Upper lobe of right lung (tissue), 1 donor: ENCODE measurements at regions not wholly inside any gene's neighbourhood (a gene's known extent, or its start where the extent isn't known, plus 50 kb on each side); places are given as distances from the start of the nearest gene placed in this dataset.

Experiments
- ATAC-seq: fragments of 200-7000 bp; cut with Tn5 transposase; one replicate; pipeline ENCODE4 v1.9.1; 2020; ENCODE audit warnings: mild to moderate bottlenecking, moderate library complexity
- DNase-seq: peaks from one replicate; pipeline ENCODE4 v3.0.0-alpha.2; 2020
- H3K27ac ChIP-seq: fragments of 200-600 bp; one replicate; pipeline ENCODE4 v1.8.0; 2022
- H3K27me3 ChIP-seq: fragments of 200-600 bp; one replicate; pipeline ENCODE4 v1.8.0; 2022; ENCODE audit warnings: mild to moderate bottlenecking
- H3K36me3 ChIP-seq: fragments of 200-600 bp; one replicate; pipeline ENCODE4 v1.8.0; 2022
- H3K4me1 ChIP-seq: fragments of 200-600 bp; one replicate; pipeline ENCODE4 v1.8.0; 2022
- H3K4me3 ChIP-seq: fragments of 200-600 bp; one replicate; pipeline ENCODE4 v1.8.0; 2022; ENCODE audit warnings: mild to moderate bottlenecking
- H3K9me3 ChIP-seq: fragments of 200-600 bp; one replicate; pipeline ENCODE4 v1.8.0; 2022
- intact Hi-C: fragments of 100-400 bp; cut with DNase I; formaldehyde crosslinking; loops from one replicate; pipeline ENCODE4 v1.11.0; 2022
- TF ChIP-seq, protein P1 (sequence below): fragments of 200-600 bp; IDR thresholded peaks from one replicate; pipeline ENCODE4 v1.8.0; 2022; ENCODE audit warnings: antibody characterized with exemption
- donor health status: DM: no; HTN: yes; CAD: no; lungs with severe emphysema.

DNA sequence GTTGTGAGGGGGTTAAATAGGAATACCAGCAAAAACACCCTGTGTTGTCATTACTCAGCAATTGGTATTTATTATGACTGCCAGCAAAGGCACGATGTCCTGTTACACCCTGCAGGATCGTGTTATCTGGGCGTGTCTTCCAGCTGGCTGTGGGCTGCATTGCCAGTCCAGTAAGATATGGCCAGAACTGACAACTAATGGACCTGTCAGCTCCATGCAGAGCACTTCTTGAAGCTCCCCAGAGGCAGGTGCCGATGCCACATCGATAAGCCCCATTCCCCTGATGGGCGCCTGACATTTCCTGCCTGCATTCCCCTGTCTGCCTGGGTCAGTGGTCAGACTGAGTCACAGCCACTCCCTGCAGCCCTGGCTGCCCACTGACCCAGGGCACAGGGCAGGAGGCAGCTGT is 79.7 kb upstream of the RASGRF1 start:
- DNase-seq: no peak
- H3K27ac ChIP-seq: no peak overlapping the region
- peaks cover 3% of the 10 kb centered on the region for H3K4me1 ChIP-seq
- TF ChIP-seq, protein P1, sequence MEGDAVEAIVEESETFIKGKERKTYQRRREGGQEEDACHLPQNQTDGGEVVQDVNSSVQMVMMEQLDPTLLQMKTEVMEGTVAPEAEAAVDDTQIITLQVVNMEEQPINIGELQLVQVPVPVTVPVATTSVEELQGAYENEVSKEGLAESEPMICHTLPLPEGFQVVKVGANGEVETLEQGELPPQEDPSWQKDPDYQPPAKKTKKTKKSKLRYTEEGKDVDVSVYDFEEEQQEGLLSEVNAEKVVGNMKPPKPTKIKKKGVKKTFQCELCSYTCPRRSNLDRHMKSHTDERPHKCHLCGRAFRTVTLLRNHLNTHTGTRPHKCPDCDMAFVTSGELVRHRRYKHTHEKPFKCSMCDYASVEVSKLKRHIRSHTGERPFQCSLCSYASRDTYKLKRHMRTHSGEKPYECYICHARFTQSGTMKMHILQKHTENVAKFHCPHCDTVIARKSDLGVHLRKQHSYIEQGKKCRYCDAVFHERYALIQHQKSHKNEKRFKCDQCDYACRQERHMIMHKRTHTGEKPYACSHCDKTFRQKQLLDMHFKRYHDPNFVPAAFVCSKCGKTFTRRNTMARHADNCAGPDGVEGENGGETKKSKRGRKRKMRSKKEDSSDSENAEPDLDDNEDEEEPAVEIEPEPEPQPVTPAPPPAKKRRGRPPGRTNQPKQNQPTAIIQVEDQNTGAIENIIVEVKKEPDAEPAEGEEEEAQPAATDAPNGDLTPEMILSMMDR: no peak
- H3K4me3 ChIP-seq: no peak overlapping the region
- no peaks in the 10 kb centered on the region for H3K9me3 ChIP-seq
- ATAC-seq: no peak
- peaks cover 10% of the 10 kb centered on the region for H3K27me3 ChIP-seq
- H3K36me3 ChIP-seq: no peaks in the 10 kb centered on the region
- intact Hi-C loops: no loop called here

DNA sequence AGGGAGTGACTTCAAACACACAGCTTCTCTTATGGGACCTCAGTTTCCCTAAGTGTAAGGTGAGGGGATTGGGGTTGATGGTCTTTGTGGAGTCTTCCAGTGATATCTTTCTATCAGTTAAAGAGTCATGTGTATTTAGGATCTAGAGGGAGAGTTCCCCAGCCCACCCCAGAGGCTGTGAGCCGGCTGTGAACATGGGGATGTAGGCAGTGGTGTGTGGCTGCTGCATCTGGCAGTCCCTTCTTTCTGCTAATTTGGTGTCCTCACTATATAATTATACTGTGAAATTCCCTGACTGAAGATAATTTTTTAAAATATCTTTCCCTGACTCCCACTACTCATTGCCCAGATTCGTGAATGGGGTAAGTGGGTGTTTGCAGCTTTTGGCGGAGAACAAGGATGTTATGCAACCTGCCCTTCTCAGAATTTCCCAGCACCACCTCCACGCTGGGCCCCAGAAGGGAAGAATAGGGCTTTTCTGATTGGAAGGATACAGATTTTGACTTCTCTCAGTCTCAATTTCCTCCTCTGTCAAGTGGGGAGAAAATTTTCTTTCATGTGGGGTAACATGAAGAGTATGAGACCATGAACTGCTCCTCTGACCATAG is 79.0 kb upstream of the RASGRF1 start:
- Histone ChIP-seq H3K27ac (no peak overlapping the region), H3K9me3 (no peaks in the 10 kb centered on the region), H3K36me3 (no peaks in the 10 kb centered on the region), H3K4me1 (peaks cover 3% of the 10 kb centered on the region), H3K27me3 (peaks cover 10% of the 10 kb centered on the region), H3K4me3 (no peak overlapping the region)
- TF ChIP-seq, protein P1: no peak
- intact Hi-C loops: no loop called here
- ATAC-seq: peak; percentile 8
- DNase-seq: no peak

DNA sequence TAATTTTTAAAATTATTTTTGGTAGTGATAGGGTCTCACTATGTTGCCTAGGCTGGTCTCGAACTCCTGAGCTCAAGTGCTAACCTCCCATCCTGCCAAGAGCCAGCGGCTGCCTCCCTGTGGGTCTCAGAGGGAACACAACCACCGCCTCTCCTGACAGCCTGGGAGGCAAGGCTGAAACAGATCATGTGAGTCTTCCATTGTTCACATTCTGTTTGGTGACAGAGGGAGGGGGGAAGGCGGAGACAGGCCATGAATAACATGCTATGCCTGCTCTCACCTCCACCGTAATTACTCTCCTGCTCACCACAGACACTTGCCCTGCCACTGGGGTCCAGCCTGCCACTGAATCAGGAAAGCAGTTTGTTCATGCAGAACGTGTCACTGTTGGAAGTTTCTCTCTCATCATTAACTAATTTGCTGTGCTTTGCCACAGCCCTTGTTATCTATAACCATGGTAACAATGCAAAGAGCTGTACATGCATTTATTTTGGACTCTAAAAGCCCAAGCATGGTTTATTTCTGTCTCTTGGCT is 78.4 kb upstream of the RASGRF1 start:
- H3K27ac ChIP-seq: no peak overlapping the region
- TF ChIP-seq, protein P1: no peak
- peaks cover 3% of the 10 kb centered on the region for H3K4me1 ChIP-seq
- no peak for DNase-seq
- no peak for ATAC-seq
- peaks cover 10% of the 10 kb centered on the region for H3K27me3 ChIP-seq
- no peaks in the 10 kb centered on the region for H3K36me3 ChIP-seq
- H3K9me3 ChIP-seq: no peaks in the 10 kb centered on the region
- no peak overlapping the region for H3K4me3 ChIP-seq
- intact Hi-C loops: no loop called here

DNA sequence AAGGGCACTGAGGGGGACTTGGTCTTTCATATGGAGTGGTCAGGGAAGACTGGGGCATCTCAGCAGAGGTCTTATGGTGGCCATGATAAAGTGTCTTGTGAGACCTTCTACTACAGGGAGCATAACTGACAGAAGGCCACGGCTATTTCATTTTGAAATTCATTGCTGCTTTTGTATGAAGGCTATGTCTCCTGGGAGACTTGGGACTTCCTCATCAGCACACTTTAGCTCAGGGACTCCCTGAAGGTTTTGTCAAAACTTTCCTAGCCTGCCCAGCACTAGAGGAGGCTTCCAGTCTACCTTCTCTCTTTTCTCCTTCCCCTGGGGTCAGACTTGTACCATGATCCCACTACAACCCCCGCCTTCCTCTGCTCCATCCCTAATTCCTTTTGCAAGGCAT is 77.2 kb upstream of the RASGRF1 start:
- no peaks in the 10 kb centered on the region for H3K9me3 ChIP-seq
- DNase-seq: no peak
- no peaks in the 10 kb centered on the region for H3K36me3 ChIP-seq
- no peak for ATAC-seq
- H3K4me3 ChIP-seq: no peak overlapping the region
- H3K4me1 ChIP-seq: peaks cover 3% of the 10 kb centered on the region
- intact Hi-C loops: no loop called here
- TF ChIP-seq, protein P1: no peak
- no peak overlapping the region for H3K27ac ChIP-seq
- H3K27me3 ChIP-seq: peaks cover 10% of the 10 kb centered on the region

DNA sequence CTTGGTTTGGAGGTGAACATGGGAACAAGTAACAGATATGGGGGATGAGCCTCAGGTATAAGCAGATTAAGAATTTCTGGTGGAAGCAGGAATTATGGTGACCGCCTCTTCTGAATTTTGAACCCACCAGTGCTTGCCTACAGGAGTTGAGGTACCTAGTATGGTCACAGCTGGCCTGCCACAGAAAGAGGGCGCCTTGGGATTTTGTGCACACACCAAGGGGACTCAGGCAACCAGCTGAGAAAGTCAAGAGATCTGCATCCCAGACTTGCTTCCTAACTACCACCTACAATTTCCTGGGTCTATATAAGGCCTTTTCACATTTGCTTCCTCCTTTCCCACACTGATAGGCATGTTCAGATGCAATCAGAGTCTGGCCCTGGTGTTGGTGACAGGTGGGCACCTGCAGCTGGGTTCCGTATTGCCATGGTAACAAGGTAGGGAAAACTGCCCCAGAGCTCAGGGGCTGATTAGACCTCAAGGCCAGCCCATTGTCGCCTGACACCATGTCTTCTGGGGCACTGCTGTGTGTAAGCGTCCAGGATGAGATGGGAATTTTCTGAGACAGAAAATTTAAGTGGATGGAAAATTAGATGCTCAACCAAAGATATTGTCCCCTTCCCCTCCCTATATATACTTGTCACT is 75.9 kb upstream of the RASGRF1 start:
- intact Hi-C loops: no loop called here
- no peak overlapping the region for H3K27ac ChIP-seq
- DNase-seq (no peak), ATAC-seq (no peak)
- H3K4me3 ChIP-seq: no peak overlapping the region
- peaks cover 3% of the 10 kb centered on the region for H3K4me1 ChIP-seq
- H3K27me3 ChIP-seq: peaks cover 5% of the 10 kb centered on the region
- H3K36me3 ChIP-seq: no peaks in the 10 kb centered on the region
- no peaks in the 10 kb centered on the region for H3K9me3 ChIP-seq
- TF ChIP-seq, protein P1: no peak
